Esophagus muscularis mucosa (tissue), 3 donors: ENCODE measurements at regions not wholly inside any gene's neighbourhood (a gene's known extent, or its start where the extent isn't known, plus 50 kb on each side); places are given as distances from the start of the nearest gene placed in this dataset.

Source experiments
- EP300 ChIP-seq: sonication (generic); formaldehyde crosslinking; IDR thresholded peaks from one replicate; pipeline ENCODE4 v1.6.1; 2017; ENCODE audit warnings: antibody characterized with exemption
- POLR2AphosphoS5 ChIP-seq, 2 donors: sonication (generic); formaldehyde crosslinking; IDR thresholded peaks; one replicate each; pipeline ENCODE4 v1.6.1; 2017; ENCODE audit warnings: antibody characterized with exemption in 2 of 2

DNA sequence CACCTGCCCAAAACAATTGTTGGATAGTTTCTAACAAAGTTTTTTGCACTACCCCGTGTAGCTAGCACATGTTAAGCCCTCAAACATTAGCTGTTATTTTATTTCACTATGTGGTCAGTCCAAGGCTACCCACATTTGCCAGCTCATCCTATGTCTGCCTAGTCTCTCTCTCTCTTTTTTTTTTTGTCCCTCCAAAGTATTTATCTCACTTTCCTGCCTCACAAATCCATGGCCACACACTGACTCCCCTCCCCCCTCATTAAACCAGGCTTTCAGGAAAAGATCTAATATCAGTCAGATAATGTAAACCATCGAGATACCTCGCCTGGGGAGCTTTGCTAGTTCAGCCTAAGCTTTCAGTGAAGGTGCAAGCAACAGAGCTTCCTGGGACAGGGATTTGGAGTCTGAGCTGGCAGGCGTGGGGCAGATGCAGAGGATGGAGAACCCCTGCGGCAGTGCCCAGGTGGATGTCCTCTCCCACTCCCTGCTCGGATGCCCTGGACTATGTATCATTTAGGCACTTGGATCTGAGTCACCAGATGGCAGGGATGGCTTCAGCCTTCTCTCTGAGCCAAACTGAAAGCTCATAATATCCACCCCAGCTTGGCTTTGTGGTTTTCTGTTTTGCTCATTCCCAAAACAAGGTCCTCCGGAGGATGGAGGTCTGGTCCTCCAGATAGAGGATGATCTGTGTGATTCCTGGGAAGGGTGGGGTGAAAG, 73.7 kb upstream of the FOXF1 start:
- no peak for TF ChIP-seq EP300
- no peak for TF ChIP-seq POLR2AphosphoS5 (IDR thresholded peaks at IDR 0.05)
